IPS-15b (cell line): ENCODE measurements at regions not wholly inside any gene's neighbourhood (a gene's known extent, or its start where the extent isn't known, plus 50 kb on each side); places are given as distances from the start of the nearest gene placed in this dataset.
"Not testable (repeated sequence)": the region's sequence is repeated elsewhere in the genome, so short reads cannot be mapped to it uniquely, and the experiment has no call there.

Experiments
- H3K27me3 ChIP-seq: one replicate; pipeline ENCODE4 v1.6.1; 2013; ENCODE audit warnings: low read length; ENCODE audit not compliant: control insufficient read depth, insufficient read depth
- H3K36me3 ChIP-seq: one replicate; pipeline ENCODE4 v1.6.1; 2013; ENCODE audit warnings: low read length; ENCODE audit not compliant: control insufficient read depth, insufficient read depth
- H3K4me1 ChIP-seq: one replicate; pipeline ENCODE4 v1.6.1; 2013; ENCODE audit warnings: mild to moderate bottlenecking, low read length; ENCODE audit not compliant: control insufficient read depth, insufficient read depth
- H3K4me3 ChIP-seq: one replicate; pipeline ENCODE4 v1.5.1; 2013; ENCODE audit warnings: low read depth, low read length
- H3K9ac ChIP-seq: one replicate; pipeline ENCODE4 v1.6.1; 2013; ENCODE audit warnings: low read depth, mild to moderate bottlenecking, low read length
- H3K9me3 ChIP-seq: one replicate; pipeline ENCODE4 v1.6.1; 2013; ENCODE audit warnings: mild to moderate bottlenecking, low read length; ENCODE audit not compliant: control insufficient read depth, insufficient read depth

GRCh38 chr9:30301271-30301963 lies 2083.0 kb upstream of the ACO1 start:
- Histone ChIP-seq H3K27me3 (no peaks in the 10 kb centered on the region), H3K9ac (no peak overlapping the region), H3K36me3 (no peaks in the 10 kb centered on the region), H3K4me3 (no peak overlapping the region), H3K9me3 (no peaks in the 10 kb centered on the region), H3K4me1 (no peaks in the 10 kb centered on the region)

DNA sequence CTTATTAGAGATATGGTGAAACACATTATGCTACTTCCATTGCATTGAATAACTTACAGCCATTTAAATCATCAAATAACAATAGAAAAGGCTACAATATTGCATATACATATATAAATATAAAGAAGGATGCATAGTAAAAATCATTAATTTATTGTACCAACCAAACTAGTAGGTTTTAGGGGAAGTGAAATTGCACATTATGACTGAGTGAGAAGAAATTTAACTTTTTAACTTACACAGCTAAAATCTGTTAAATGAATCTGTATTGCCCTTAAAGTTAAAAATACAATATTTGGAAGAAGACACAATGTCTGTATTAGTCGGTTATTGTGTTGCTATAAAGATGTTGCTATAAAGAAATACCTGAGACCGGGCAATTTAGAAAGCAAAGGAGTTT lies 2073.7 kb upstream of the ACO1 start:
- H3K27me3 ChIP-seq = no peaks in the 10 kb centered on the region
- H3K36me3 ChIP-seq = no peaks in the 10 kb centered on the region
- no peak overlapping the region for H3K4me3 ChIP-seq
- H3K9me3 ChIP-seq = no peaks in the 10 kb centered on the region
- no peaks in the 10 kb centered on the region for H3K4me1 ChIP-seq
- H3K9ac ChIP-seq = no peak overlapping the region

DNA sequence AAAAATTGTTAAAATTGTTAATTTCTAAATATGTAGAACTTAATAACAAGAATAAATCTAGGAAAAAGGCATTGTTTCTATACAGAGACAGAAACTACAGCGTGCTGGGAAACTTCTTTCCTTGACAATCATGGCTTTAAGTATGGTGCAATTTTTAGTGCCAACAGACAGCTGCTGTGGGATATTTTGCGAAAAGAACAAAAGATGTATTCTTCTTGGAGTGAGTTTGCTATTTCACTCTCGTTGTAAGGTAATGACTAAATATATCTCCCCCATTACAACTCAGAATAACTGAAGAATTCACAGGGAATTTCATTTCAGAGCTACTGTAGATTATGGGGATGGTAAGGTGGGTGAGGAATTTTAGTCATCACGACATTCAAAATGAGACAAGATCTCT lies 2055.0 kb upstream of the ACO1 start:
- H3K4me3 ChIP-seq = no peak overlapping the region
- H3K9me3 ChIP-seq = no peaks in the 10 kb centered on the region
- H3K27me3 ChIP-seq = no peaks in the 10 kb centered on the region
- H3K9ac ChIP-seq = no peak overlapping the region
- no peaks in the 10 kb centered on the region for H3K4me1 ChIP-seq
- no peaks in the 10 kb centered on the region for H3K36me3 ChIP-seq

DNA sequence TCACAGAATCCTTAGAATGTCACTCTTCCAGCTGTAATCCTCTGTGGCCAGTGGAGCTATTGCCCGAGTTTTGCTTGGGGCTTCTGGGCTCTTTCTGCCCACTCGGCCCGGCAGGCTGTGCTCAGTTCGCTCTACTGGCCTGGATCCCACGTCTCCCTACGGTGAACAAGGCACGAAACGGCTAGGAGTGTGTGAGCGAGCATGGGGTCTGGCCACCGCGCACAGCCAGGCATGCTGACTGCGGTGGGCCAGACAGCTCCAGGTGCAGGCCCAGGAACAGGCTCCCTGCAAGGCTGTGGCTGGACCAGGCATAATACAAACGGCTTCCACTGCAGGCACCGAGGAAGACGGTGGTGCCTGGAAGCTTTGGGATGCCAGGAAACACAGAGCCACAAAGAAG lies 2035.5 kb upstream of the ACO1 start:
- Histone ChIP-seq H3K4me3 (no peak overlapping the region), H3K4me1 (no peaks in the 10 kb centered on the region), H3K36me3 (no peaks in the 10 kb centered on the region), H3K27me3 (no peaks in the 10 kb centered on the region), H3K9ac (no peak overlapping the region), H3K9me3 (no peaks in the 10 kb centered on the region)

GRCh38 chr9:30349526-30350513 lies 2034.6 kb upstream of the ACO1 start:
- H3K4me1 ChIP-seq = no peaks in the 10 kb centered on the region
- H3K27me3 ChIP-seq = no peaks in the 10 kb centered on the region
- no peak overlapping the region for H3K9ac ChIP-seq
- no peaks in the 10 kb centered on the region for H3K9me3 ChIP-seq
- no peak overlapping the region for H3K4me3 ChIP-seq
- no peaks in the 10 kb centered on the region for H3K36me3 ChIP-seq

DNA sequence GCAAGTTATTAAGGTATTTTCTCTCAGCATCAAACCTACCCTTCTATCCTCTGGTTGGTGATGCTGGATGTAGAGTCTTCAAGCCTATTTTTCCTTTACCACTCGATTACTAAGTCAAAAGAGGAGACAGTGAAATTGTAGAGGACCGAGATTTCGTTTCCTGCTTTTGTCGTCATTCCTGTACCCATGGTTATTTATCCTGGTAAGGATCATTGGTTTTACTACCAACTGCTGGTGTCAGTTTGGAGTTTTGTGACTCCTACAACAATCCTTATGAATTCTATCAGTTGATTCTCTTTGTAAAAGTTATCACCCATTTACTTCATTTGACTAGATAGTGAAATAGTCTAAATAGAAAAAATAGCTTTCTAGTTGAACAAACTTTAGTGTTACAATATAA lies 2028.2 kb upstream of the ACO1 start:
- Histone ChIP-seq H3K27me3 (no peaks in the 10 kb centered on the region), H3K36me3 (no peaks in the 10 kb centered on the region), H3K4me3 (no peak overlapping the region), H3K9ac (no peak overlapping the region), H3K9me3 (no peaks in the 10 kb centered on the region), H3K4me1 (no peaks in the 10 kb centered on the region)

GRCh38 chr9:30362373-30362772 lies 2022.1 kb upstream of the ACO1 start:
- H3K9me3 ChIP-seq = no peaks in the 10 kb centered on the region
- H3K9ac ChIP-seq = no peak overlapping the region
- H3K4me1 ChIP-seq = peaks cover 6% of the 10 kb centered on the region
- no peak overlapping the region for H3K4me3 ChIP-seq
- H3K36me3 ChIP-seq = no peaks in the 10 kb centered on the region
- H3K27me3 ChIP-seq = no peaks in the 10 kb centered on the region

- H3K9me3 ChIP-seq, H3K4me3 ChIP-seq, H3K36me3 ChIP-seq, H3K9ac ChIP-seq, H3K27me3 ChIP-seq, H3K4me1 ChIP-seq: not testable (repeated sequence)
These were observed 2018.3 kb upstream of the ACO1 start for GRCh38 chr9:30366140-30366539.

GRCh38 chr9:30382271-30382670 lies 2002.2 kb upstream of the ACO1 start:
- Histone ChIP-seq H3K9me3 (no peaks in the 10 kb centered on the region), H3K4me1 (no peaks in the 10 kb centered on the region), H3K9ac (no peak overlapping the region), H3K4me3 (no peak overlapping the region), H3K36me3 (no peaks in the 10 kb centered on the region), H3K27me3 (no peaks in the 10 kb centered on the region)

DNA sequence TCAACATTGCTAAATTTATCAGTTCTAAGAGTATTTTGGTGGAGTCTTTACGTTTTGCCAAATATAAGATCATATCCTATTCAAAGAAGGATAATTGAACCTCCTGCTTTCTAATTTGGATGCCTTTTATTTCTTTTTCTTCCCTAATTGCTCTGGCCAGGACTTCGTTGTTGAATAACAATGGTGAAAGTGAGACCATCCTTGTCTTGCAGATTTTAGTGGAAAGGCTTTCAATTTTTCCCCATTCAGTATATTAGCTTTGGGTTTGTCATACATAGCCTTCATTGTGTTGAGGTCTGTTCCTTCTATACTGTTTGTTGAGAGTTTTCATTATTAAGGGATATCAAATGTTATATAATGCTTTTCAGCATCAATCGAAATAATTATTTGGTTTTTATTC lies 1974.2 kb upstream of the ACO1 start:
- no peaks in the 10 kb centered on the region for H3K4me1 ChIP-seq
- H3K9me3 ChIP-seq = no peaks in the 10 kb centered on the region
- H3K27me3 ChIP-seq = no peaks in the 10 kb centered on the region
- H3K36me3 ChIP-seq = no peaks in the 10 kb centered on the region
- H3K9ac ChIP-seq = no peak overlapping the region
- H3K4me3 ChIP-seq = no peak overlapping the region

DNA sequence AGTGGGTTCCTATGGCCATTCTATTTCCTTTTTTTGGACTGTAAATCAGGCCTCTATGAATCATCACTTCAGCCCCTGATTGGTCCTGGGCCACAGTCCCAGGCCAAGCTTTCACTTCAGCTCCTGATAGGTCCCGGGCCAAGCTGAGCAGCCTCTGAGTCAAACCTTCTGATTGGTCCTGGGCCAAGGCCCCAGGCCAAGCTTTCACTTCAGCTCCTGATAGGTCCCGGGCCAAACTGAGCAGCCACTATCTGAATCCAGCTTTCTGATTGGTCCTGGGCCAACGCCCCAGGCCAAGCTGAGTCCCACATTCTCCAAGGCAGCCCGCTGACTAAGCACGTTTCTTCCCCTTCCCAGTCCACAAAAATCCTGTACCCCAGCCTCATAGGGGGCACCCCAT lies 1972.9 kb upstream of the ACO1 start:
- no peaks in the 10 kb centered on the region for H3K27me3 ChIP-seq
- H3K9ac ChIP-seq = no peak overlapping the region
- H3K4me3 ChIP-seq = no peak overlapping the region
- no peaks in the 10 kb centered on the region for H3K36me3 ChIP-seq
- no peaks in the 10 kb centered on the region for H3K4me1 ChIP-seq
- H3K9me3 ChIP-seq = no peaks in the 10 kb centered on the region

DNA sequence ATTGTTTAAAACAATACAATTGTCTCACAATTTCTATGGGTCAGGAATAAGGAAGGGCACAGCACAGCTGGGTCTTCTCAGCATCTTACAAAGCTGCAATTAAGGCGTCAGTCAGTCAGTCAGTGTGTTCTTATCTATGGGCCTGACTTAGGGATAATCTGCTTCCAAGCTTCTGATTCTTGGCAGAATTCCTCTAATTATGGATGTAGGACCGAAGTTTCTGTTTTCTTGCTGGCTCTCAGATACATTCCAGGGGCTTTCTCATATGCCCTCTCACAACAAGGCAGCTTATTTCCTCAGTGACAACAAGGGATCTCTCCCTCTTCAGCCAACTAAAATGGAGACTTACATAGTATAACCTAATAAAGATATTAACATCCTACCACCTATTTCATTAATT lies 1925.3 kb upstream of the ACO1 start:
- no peaks in the 10 kb centered on the region for H3K36me3 ChIP-seq
- no peaks in the 10 kb centered on the region for H3K9me3 ChIP-seq
- H3K9ac ChIP-seq = no peak overlapping the region
- H3K4me3 ChIP-seq = no peak overlapping the region
- H3K4me1 ChIP-seq = no peaks in the 10 kb centered on the region
- no peaks in the 10 kb centered on the region for H3K27me3 ChIP-seq
